Neural progenitor cell (in vitro differentiated cells): ENCODE measurements at regions not wholly inside any gene's neighbourhood (a gene's known extent, or its start where the extent isn't known, plus 50 kb on each side); places are given as distances from the start of the nearest gene placed in this dataset.
A peak's percentile ranks its signal among the peaks of the same experiment; 100 is the strongest.

Experiments
- DNase-seq: peaks from one replicate; pipeline ENCODE4 v3.0.0-alpha.2; 2016; ENCODE audit warnings: low spot score
- H2AFZ ChIP-seq: fragments of 200-600 bp; sonication (generic); replicated peaks from 2 replicates; pipeline ENCODE4 v1.6.1; 2016; ENCODE audit warnings: antibody characterized with exemption
- H3F3A ChIP-seq: fragments of 200-600 bp; sonication (generic); 2 replicates; pipeline ENCODE4 v1.6.1; 2016; ENCODE audit warnings: antibody characterized with exemption, low read depth
- H3K27ac ChIP-seq: fragments of 200-600 bp; sonication (generic); 2 replicates; pipeline ENCODE4 v1.5.1; 2016; ENCODE audit warnings: mild to moderate bottlenecking
- H3K27me3 ChIP-seq: fragments of 200-600 bp; sonication (generic); 2 replicates; pipeline ENCODE4 v1.6.1; 2016; ENCODE audit warnings: mild to moderate bottlenecking, moderate library complexity
- H3K36me3 ChIP-seq: fragments of 200-600 bp; sonication (generic); 2 replicates; pipeline ENCODE4 v1.5.1; 2016
- H3K4me1 ChIP-seq: fragments of 200-600 bp; sonication (generic); 2 replicates; pipeline ENCODE4 v1.6.1; 2016; ENCODE audit warnings: mixed run types
- H3K4me2 ChIP-seq: fragments of 200-600 bp; sonication (generic); 2 replicates; pipeline ENCODE4 v1.6.1; 2016
- H3K4me3 ChIP-seq: fragments of 200-600 bp; sonication (generic); 2 replicates; pipeline ENCODE4 v1.5.1; 2016
- H3K79me2 ChIP-seq: fragments of 200-600 bp; sonication (generic); 2 replicates; pipeline ENCODE4 v1.6.1; 2016; ENCODE audit warnings: low read depth
- H3K9ac ChIP-seq: fragments of 200-600 bp; sonication (generic); 2 replicates; pipeline ENCODE4 v1.6.1; 2016
- H3K9me3 ChIP-seq: fragments of 200-600 bp; sonication (generic); 2 replicates; pipeline ENCODE4 v1.5.1; 2016; ENCODE audit warnings: low read depth
- H4K20me1 ChIP-seq: fragments of 200-600 bp; sonication (generic); 2 replicates; pipeline ENCODE4 v1.6.1; 2016; ENCODE audit warnings: low read depth
- H3K27ac Mint-ChIP-seq: 3 replicates; pipeline ENCODE4 v1.8.0; 2021; ENCODE audit warnings: mixed read lengths
- H3K27me3 Mint-ChIP-seq: 2 replicates; pipeline ENCODE4 v1.8.0; 2022; ENCODE audit warnings: low read depth, mild to moderate bottlenecking, inconsistent platforms, moderate library complexity, mixed read lengths; ENCODE audit not compliant: insufficient read depth
- H3K36me3 Mint-ChIP-seq: 3 replicates; pipeline ENCODE4 v1.8.0; 2021; ENCODE audit warnings: mixed read lengths
- H3K4me1 Mint-ChIP-seq: 3 replicates; pipeline ENCODE4 v1.8.0; 2021; ENCODE audit warnings: mixed read lengths
- H3K4me3 Mint-ChIP-seq: 3 replicates; pipeline ENCODE4 v1.8.0; 2021; ENCODE audit warnings: mild to moderate bottlenecking, moderate library complexity, mixed read lengths
- H3K9me3 Mint-ChIP-seq: 3 replicates; pipeline ENCODE4 v1.8.0; 2020; ENCODE audit warnings: mixed read lengths
- EZH2 ChIP-seq: fragments of 200-600 bp; sonication (generic); IDR thresholded peaks from 2 replicates; pipeline ENCODE4 v1.6.1; 2017; ENCODE audit warnings: antibody characterized with exemption, mild to moderate bottlenecking, moderate library complexity
- EZH2phosphoT487 ChIP-seq: fragments of 200-600 bp; sonication (generic); IDR thresholded peaks from 2 replicates; pipeline ENCODE4 v1.6.1; 2017; ENCODE audit warnings: antibody characterized with exemption
- TF ChIP-seq, protein P1 (sequence below): fragments of 200-600 bp; sonication (generic); IDR thresholded peaks from 2 replicates; pipeline ENCODE4 v1.5.1; 2017; ENCODE audit warnings: antibody characterized with exemption, mild to moderate bottlenecking

DNA sequence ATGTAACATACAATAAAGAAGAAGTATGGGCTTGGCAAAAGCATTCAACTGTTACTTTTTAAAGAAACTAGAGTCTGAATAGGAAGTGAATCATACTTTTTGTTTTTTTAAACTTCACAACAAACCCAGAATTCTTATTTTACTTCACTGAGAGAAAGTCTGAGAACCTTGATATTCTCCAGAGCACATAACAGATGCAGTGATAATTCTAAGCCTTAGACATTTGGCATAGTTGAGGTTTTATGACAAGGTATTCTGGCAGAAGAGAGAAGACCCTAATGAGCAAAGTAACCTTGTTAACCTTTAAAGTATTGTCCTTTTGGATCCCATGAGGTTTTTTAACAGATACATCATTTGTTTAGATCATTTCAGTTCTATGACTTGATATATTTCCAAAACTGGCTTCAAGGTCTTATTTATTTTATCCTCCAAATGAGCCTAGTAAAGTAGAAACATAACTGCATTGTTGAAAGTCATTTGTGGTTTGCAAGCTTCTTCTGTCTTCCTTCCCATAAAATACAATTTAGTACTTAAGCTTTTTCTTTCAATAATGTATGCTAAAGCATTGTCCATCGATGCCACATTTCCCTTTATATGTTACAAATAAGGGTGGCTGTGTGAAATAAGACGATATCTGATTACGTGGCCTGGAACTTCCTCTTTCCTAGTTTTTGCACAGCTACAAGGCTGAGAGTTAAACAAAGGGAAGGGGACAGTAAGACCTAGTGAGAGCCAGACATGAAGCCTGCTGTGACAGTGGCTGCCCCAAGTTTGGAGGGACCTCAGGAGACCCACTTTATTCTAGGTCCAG is 86.1 kb upstream of the ITPRID2 start:
- Histone ChIP-seq H3K27ac (no peak overlapping the region), H3K79me2 (no peaks in the 10 kb centered on the region), H3F3A (no peaks in the 10 kb centered on the region), H3K4me1 (no peaks in the 10 kb centered on the region), H3K27me3 (no peaks in the 10 kb centered on the region), H3K36me3 (no peaks in the 10 kb centered on the region), H4K20me1 (no peaks in the 10 kb centered on the region), H2AFZ (peak overlapping the region; percentile 45), H3K9me3 (no peaks in the 10 kb centered on the region), H3K4me2 (no peak overlapping the region), H3K4me3 (no peak overlapping the region), H3K9ac (no peak overlapping the region)
- no peak overlapping the region for H3K27ac Mint-ChIP-seq
- H3K36me3 Mint-ChIP-seq = no peaks in the 10 kb centered on the region
- DNase-seq = no peak
- H3K9me3 Mint-ChIP-seq = peaks cover 5% of the 10 kb centered on the region
- TF ChIP-seq, protein P1, sequence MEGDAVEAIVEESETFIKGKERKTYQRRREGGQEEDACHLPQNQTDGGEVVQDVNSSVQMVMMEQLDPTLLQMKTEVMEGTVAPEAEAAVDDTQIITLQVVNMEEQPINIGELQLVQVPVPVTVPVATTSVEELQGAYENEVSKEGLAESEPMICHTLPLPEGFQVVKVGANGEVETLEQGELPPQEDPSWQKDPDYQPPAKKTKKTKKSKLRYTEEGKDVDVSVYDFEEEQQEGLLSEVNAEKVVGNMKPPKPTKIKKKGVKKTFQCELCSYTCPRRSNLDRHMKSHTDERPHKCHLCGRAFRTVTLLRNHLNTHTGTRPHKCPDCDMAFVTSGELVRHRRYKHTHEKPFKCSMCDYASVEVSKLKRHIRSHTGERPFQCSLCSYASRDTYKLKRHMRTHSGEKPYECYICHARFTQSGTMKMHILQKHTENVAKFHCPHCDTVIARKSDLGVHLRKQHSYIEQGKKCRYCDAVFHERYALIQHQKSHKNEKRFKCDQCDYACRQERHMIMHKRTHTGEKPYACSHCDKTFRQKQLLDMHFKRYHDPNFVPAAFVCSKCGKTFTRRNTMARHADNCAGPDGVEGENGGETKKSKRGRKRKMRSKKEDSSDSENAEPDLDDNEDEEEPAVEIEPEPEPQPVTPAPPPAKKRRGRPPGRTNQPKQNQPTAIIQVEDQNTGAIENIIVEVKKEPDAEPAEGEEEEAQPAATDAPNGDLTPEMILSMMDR = no peak
- TF ChIP-seq EZH2 (no peak), EZH2phosphoT487 (no peak)
- H3K4me1 Mint-ChIP-seq = peaks cover 12% of the 10 kb centered on the region
- H3K27me3 Mint-ChIP-seq = peaks cover 2% of the 10 kb centered on the region
- no peak overlapping the region for H3K4me3 Mint-ChIP-seq

DNA sequence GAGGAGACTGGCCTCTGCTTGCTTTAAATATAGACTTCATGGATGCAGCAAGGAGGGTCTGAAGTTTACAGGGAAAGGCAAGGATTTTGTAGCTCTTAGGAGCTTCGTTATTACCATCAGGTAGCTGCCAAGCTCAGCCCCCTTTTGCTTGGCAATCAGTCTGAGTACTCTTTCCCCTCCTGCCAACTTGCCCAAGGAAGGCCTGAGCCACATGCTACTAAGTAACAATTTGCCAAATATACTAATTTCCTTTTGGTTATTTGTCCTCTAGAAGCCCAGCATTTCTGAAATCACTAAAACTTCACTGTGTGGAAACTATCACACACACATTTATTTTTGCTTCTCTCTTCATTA is 85.5 kb upstream of the ITPRID2 start:
- Histone ChIP-seq H3F3A (no peaks in the 10 kb centered on the region), H3K9ac (no peak overlapping the region), H3K27ac (no peak overlapping the region), H3K4me3 (no peak overlapping the region), H3K4me1 (no peaks in the 10 kb centered on the region), H3K36me3 (no peaks in the 10 kb centered on the region), H3K4me2 (no peak overlapping the region), H3K9me3 (no peaks in the 10 kb centered on the region), H3K79me2 (no peaks in the 10 kb centered on the region), H2AFZ (peak overlapping the region; percentile 45), H3K27me3 (no peaks in the 10 kb centered on the region), H4K20me1 (no peaks in the 10 kb centered on the region)
- Mint-ChIP-seq H3K4me3 (no peak overlapping the region), H3K36me3 (no peaks in the 10 kb centered on the region), H3K27me3 (peaks cover 2% of the 10 kb centered on the region), H3K4me1 (peaks cover 18% of the 10 kb centered on the region), H3K9me3 (peaks cover 2% of the 10 kb centered on the region), H3K27ac (no peak overlapping the region)
- DNase-seq = no peak
- TF ChIP-seq EZH2phosphoT487 = no peak
- TF ChIP-seq, protein P1 = no peak
- TF ChIP-seq EZH2 = no peak

- Mint-ChIP-seq H3K4me1 (peaks cover 24% of the 10 kb centered on the region), H3K9me3 (peaks cover 2% of the 10 kb centered on the region), H3K4me3 (no peak overlapping the region), H3K27ac (no peak overlapping the region), H3K27me3 (peaks cover 2% of the 10 kb centered on the region), H3K36me3 (no peaks in the 10 kb centered on the region)
- no peak overlapping the region for H3K4me3 ChIP-seq
- no peaks in the 10 kb centered on the region for H3F3A ChIP-seq
- H2AFZ ChIP-seq = no peak overlapping the region
- TF ChIP-seq EZH2phosphoT487 = no peak
- TF ChIP-seq, protein P1 = no peak
- no peak for TF ChIP-seq EZH2
- H3K27me3 ChIP-seq = no peaks in the 10 kb centered on the region
- no peak overlapping the region for H3K27ac ChIP-seq
- H3K79me2 ChIP-seq = no peaks in the 10 kb centered on the region
- no peaks in the 10 kb centered on the region for H3K9me3 ChIP-seq
- DNase-seq = no peak
- H3K4me1 ChIP-seq = no peaks in the 10 kb centered on the region
- H4K20me1 ChIP-seq = no peaks in the 10 kb centered on the region
- H3K36me3 ChIP-seq = no peaks in the 10 kb centered on the region
- H3K4me2 ChIP-seq = no peak overlapping the region
- no peak overlapping the region for H3K9ac ChIP-seq
These were observed 84.0 kb upstream of the ITPRID2 start for GRCh38 chr2:181807526-181807925.
